HG02981 (cell line): ENCODE measurements at regions not wholly inside any gene's neighbourhood (a gene's known extent, or its start where the extent isn't known, plus 50 kb on each side); places are given as distances from the start of the nearest gene placed in this dataset.

Experiments used
- ATAC-seq: cut with Tn5 transposase; IDR thresholded peaks from one replicate; pipeline ENCODE4 v1.9.1; 2021; ENCODE audit warnings: mild to moderate bottlenecking, moderate library complexity; ENCODE audit not compliant: unreplicated experiment

GRCh38 chr4:35836596-35836995, 407.7 kb downstream of the ARAP2 start:
- ATAC-seq: no peak

- ATAC-seq: no peak
These were observed 377.3 kb downstream of the ARAP2 start for GRCh38 chr4:35867057-35867456.

- ATAC-seq: no peak
These were observed 372.0 kb downstream of the ARAP2 start for GRCh38 chr4:35872273-35872672.

GRCh38 chr4:35879479-35879878, 364.8 kb downstream of the ARAP2 start:
- no peak for ATAC-seq

- ATAC-seq: no peak
These were observed 361.2 kb downstream of the ARAP2 start for GRCh38 chr4:35883108-35883507.

- ATAC-seq: no peak
These were observed 359.4 kb downstream of the ARAP2 start for GRCh38 chr4:35884714-35885480.

GRCh38 chr4:35897808-35898207, 346.5 kb downstream of the ARAP2 start:
- no peak for ATAC-seq

GRCh38 chr4:35900286-35901243, 343.7 kb downstream of the ARAP2 start:
- ATAC-seq: no peak

GRCh38 chr4:35912174-35912573, 332.1 kb downstream of the ARAP2 start:
- ATAC-seq: peak; percentile 97

- no peak for ATAC-seq
These were observed 325.8 kb downstream of the ARAP2 start for GRCh38 chr4:35918491-35918977.

- peak; percentile 97 for ATAC-seq
These were observed 318.5 kb downstream of the ARAP2 start for GRCh38 chr4:35925806-35926205.

- ATAC-seq: no peak
These were observed 317.5 kb downstream of the ARAP2 start for GRCh38 chr4:35926788-35927187.

- no peak for ATAC-seq
These were observed 310.4 kb downstream of the ARAP2 start for GRCh38 chr4:35933901-35934300.

- no peak for ATAC-seq
These were observed 309.9 kb downstream of the ARAP2 start for GRCh38 chr4:35934320-35934981.

GRCh38 chr4:35938936-35939335, 305.4 kb downstream of the ARAP2 start:
- no peak for ATAC-seq

- ATAC-seq: no peak
These were observed 304.6 kb downstream of the ARAP2 start for GRCh38 chr4:35939751-35940150.

- ATAC-seq: no peak
These were observed 302.2 kb downstream of the ARAP2 start for GRCh38 chr4:35942092-35942491.

GRCh38 chr4:35943606-35944005, 300.7 kb downstream of the ARAP2 start:
- no peak for ATAC-seq

- ATAC-seq: no peak
These were observed 296.1 kb downstream of the ARAP2 start for GRCh38 chr4:35948171-35948570.

GRCh38 chr4:35950442-35950841, 293.9 kb downstream of the ARAP2 start:
- ATAC-seq: no peak

- ATAC-seq: no peak
These were observed 291.6 kb downstream of the ARAP2 start for GRCh38 chr4:35952751-35953150.
